Fibroblast of skin of right quadriceps (primary cell): ENCODE measurements at regions not wholly inside any gene's neighbourhood (a gene's known extent, or its start where the extent isn't known, plus 50 kb on each side); places are given as distances from the start of the nearest gene placed in this dataset.
A peak's percentile ranks its signal among the peaks of the same experiment; 100 is the strongest.
"Not testable (repeated sequence)": the region's sequence is repeated elsewhere in the genome, so short reads cannot be mapped to it uniquely, and the experiment has no call there.

Source experiments
- DNase-seq: peaks from one replicate; pipeline ENCODE4 v3.0.0-alpha.2; 2013

DNA sequence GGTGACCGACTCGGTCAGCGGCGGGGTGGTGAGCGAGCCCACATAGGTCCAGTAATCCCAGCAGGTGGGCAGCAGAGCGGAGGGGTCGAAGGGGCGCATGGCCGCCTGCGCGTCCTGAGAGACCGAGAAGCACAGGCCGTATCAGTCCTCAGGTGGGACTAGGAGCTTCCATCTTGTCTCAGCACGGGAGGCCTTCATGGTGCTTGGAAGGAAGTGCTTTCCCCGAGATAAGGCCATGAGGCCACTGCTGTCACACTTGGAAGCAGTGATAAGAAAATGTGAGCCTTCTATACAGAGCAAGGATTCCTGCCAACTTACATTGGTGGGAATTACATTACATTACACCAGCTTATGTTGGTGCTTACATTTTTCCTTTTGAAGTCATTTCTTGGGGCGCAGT lies 62.6 kb upstream of the METTL9 start:
- not testable (repeated sequence) for DNase-seq

GRCh38 chr16:21537598-21537997 lies 61.8 kb upstream of the METTL9 start:
- DNase-seq, result not testable (repeated sequence)

GRCh38 chr16:21539107-21539618 lies 60.2 kb upstream of the METTL9 start:
- DNase-seq, result not testable (repeated sequence)

DNA sequence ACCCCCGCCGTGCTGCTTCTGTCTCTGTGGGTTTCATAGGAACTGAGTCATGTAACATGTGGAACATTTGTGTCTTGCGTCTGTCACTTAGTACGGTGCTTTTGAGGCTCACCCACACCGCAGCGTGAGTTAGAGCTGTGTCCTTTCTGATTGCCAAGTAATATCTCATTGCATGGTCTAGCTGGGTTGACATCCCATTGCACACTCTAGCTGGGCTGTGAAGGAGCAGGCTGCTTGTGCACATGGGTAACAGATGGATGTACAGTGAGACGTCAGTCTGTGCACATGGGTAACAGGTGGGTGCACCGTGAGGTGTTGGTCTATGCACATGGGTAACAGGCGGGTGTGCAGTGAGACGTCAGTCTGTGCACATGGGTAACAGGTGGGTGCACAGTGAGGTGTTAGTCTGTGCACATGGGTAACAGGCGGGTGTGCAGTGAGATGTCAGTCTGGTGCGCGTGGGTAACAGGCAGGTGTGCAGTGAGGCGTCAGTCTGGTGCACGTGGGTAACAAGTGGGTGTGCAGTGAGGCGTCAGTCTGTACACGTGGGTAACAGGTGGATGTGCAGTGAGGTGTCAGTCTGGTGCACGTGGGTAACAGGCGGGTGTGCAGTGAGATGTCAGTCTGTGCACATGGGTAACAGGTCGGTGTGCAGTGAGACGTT lies 58.5 kb upstream of the METTL9 start:
- peak; percentile 21 for DNase-seq

DNA sequence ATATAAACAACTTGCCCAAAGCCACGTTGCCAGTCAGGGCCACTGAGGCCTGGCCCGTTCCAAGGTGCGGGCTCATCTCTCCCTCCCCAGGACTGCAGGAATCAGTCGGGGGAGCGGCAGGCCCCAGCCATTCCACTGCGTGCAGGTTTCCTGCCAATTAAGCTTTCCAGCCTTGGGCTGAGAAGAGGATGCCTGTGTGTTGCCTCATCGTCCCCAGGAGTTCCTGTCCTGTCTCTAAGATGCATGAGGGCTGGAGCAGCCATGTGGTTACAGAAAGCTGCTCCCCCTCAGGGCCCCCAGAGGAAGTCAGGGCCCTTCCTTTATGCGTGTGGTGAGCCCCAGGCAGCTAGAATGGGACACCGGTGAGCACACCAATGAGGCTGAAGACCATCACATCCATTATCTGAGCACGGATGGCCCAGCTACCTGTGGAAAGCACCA lies 57.7 kb upstream of the METTL9 start:
- not testable (repeated sequence) for DNase-seq

DNA sequence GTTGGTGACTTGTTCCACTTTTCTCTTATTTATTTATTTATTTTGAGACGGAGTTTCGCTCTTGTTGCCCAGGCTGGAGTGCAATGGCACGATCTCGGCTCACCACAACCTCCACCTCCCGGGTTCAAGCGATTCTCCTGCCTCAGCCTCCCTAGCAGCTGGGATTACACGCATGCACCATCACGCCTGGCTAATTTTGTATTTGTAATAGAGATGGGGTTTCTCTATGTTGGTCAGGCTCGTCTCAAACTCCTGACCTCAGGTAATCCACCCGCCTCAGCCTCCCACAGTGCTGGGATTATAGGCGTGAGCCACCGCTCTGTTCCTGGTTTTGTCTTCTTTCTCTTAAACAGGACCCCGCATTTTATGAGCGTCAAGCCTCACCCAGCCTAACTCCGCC lies 57.3 kb upstream of the METTL9 start:
- DNase-seq, result not testable (repeated sequence)

DNA sequence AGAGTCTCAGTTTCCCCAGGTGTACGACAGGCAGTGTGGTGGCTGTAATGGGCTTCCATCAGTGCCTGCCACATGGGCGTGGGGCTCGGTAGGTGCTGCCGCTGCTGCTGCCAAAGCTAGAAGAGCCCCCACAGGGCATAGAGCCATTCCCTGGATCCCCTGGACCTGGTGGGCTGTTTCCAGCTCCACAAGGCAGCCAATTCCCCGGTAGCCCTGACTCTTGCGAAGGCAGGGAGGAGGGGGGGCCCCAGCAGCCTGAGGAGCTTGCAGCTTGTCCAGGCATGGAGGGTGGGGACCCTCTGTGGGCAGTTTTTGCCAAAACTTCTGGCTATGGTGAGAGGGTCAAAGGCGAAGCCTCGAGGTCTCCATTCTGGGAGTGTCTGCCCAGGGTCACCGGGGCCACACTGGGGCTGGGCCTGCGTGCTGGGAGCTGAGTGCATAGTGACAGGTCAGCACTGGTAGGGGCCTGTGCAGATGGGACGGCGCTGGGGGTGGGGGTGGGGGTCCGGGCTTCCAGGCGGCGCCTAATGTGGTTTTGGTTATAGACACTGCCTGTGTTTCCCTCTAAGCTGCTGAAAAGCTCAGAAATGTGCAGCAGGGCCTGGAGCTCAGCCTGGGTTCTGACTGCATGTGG lies 56.8 kb upstream of the METTL9 start:
- DNase-seq, result not testable (repeated sequence)

DNA sequence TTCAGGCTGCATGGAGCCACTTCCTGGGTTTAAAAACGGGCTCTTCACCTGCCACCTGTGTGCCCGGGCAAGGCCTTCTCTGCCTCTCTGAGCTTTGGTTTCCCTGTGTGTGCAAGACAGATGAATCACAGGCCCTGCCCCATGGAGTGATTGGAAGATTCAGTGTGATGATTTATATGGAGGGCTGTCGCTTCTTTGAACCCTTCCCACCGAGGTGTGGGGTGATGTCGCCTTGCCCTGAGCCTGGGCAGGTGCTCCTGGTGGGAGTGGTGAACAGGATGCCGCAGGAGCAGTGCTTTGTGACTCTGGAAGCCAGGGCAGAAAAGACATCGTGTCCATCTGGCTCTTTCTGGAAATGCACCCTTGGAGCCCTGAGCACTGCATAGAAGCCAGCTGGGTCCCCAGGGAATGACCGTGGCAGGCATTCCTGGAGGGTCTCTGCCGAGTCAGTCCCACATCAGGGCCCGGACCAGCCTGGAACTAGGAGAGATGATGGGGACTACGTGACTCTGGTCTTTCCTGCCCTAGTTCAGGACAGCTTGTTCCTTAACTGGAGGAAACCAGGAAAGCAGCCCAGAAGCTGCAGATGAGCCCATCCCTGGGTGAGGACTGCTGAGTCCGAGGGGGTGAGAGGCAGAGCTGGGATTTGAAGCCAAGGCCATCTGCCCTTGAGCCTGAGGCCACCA lies 56.1 kb upstream of the METTL9 start:
- DNase-seq, result not testable (repeated sequence)

DNA sequence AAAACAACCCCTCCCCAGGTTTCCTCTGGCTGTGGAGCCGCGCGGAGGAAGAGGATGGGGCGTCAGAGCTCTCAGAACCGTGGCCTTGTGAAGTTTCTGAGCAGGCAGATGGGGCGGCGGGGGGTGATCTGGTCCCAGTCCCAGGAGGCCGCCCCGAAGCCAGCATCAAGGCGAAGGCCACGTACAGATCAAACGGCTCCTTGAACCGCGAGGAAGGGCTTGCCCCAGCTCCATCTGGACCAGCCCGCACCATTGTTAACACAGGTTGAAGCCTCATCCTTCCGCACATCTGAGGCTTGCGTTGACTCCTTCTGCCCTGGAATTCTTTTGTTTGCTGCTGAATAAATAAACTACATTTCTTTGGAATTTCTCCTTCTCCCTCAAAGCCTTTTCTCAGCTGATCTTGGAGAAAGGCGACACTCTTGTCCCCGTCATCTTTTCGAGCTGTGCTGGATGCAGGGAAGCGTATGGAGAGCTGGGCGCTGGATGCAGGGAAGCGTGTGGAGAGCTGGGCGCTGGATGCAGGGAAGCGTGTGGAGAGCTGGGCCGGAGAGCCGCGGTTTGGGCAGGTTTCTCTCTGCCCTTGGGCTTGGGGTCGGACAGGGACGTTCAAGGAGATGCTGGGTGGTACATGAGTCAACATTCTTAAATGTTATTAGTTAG lies 53.6 kb upstream of the METTL9 start:
- not testable (repeated sequence) for DNase-seq

GRCh38 chr16:21549396-21549795 lies 50.0 kb upstream of the METTL9 start:
- DNase-seq, result not testable (repeated sequence)
